HG03439 (cell line): ENCODE measurements at regions not wholly inside any gene's neighbourhood (a gene's known extent, or its start where the extent isn't known, plus 50 kb on each side); places are given as distances from the start of the nearest gene placed in this dataset.
"Not testable (repeated sequence)": the region's sequence is repeated elsewhere in the genome, so short reads cannot be mapped to it uniquely, and the experiment has no call there.

Experiments used
- ATAC-seq: cut with Tn5 transposase; IDR thresholded peaks from one replicate; pipeline ENCODE4 v1.9.1; 2021; ENCODE audit warnings: mild to moderate bottlenecking, moderate library complexity; ENCODE audit not compliant: unreplicated experiment

DNA sequence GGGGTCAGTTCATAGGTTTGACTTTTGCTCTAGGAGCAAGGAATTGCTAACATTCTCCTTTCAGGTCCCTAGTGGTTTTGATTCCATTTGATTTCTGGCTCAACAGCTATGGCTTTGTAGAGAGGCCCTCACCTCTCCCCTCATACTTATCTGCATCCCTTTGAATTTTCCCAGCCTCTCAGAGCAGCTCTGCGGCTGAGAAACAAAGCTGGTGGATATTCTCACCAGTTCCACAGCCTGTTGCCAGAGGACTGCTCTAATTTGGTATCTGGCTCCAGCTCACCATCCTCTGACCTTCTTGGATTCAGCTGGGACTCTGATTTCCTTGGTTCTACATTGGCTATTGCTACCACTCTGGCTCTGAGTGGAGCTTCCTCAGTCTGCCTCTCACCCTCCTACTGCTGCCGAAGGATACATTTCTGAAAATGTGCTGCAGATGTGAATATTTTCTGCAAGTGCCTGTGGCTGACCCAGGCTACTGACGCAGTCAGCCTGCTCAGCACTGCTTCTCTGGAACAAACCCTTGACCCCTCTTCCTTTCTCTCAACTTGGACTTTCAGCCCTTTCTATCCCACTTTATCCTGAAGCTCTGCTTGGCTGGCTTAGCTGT lies 110.9 kb upstream of the ENPEP start:
- no peak for ATAC-seq

- ATAC-seq = no peak
Observed at GRCh38 chr4:110361921-110362320, 114.0 kb upstream of the ENPEP start.

GRCh38 chr4:110359076-110359475 lies 116.9 kb upstream of the ENPEP start:
- no peak for ATAC-seq

GRCh38 chr4:110357521-110357920 lies 118.4 kb upstream of the ENPEP start:
- no peak for ATAC-seq

GRCh38 chr4:110354460-110354859 lies 121.5 kb upstream of the ENPEP start:
- no peak for ATAC-seq

DNA sequence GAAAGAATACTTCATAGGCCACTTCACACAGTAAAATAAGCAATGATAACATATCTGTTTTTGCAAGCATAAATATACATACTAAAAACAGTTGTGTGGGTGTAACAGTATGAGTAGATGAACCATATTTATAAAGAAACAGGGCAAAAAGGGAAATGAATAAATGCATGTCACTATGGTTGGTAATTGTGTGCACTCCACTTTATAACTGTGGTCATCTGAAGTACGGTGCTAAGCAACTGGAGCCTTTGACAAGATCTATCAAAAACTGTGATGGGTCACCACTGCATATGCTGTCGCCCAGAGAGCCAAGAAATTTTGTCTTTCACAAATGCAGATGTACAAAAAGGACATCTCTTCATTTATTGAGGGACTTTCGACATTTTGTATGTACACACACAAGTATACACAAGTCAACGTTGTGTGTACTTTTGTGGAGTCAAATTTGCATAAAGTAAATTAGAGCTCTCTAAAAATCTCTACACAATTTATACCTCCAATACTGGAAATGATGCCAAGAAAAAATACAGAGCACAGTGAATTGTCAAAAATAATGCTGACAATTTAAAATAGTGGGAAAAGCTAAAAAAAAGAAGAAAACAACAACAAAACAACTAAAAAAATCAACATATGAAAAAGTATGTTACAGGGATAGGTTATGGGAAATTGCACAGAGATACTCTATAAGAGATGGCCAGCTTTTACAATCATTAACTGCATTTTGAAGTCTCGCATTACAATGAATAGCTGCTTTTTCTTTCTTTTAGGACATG lies 123.1 kb upstream of the ENPEP start:
- no peak for ATAC-seq

DNA sequence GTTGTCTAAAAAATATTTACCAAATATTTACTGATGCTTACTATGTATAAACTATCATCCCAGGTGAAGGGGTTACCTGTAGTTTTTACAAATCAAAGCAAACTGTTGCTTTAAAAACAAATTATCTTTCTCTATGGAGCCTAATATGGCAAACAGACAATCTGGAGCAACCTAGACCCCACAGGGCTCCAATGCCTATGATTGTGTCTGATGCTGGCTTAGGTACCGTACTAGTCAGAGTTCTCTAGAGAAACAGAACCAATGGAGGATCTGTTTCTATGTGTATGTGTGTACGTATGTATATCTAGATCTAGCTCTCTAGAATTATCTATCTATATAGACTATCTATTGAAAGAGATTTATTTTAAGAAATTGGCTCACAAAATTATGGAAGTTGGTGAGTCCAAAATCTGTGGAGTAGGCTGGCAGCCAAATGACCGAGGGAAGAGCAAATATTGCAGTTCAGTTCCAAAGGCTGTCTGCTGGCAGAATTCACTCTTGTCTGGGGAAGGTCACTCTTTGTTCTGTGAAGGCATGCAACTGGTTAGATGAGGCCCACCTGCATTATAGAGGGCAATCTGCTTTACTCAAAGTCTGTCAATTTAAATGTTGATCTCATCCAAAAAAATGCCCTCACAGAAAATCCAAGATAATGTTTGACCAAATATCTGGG lies 127.1 kb upstream of the ENPEP start:
- ATAC-seq = no peak

DNA sequence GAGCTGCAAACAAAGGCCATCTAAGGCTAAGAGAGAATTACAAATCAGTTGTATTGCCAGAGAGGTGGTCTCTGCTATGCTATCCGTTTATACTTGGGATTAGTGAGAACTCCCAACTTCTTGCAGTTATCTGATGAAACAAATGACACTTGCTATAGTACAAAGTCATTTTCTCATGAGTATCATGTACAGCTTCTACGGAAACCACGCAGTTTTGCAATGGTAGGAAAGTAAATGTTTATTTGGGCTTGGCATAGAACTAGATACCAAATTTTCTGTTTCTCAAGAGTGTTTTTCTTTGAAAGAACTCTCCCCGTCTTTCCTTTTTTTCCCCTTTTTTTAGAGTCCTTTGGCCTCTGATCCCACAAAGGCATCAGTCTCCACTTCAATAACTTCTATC lies 128.2 kb upstream of the ENPEP start:
- no peak for ATAC-seq

- ATAC-seq = no peak
Observed at GRCh38 chr4:110344165-110344564, 131.8 kb upstream of the ENPEP start.

DNA sequence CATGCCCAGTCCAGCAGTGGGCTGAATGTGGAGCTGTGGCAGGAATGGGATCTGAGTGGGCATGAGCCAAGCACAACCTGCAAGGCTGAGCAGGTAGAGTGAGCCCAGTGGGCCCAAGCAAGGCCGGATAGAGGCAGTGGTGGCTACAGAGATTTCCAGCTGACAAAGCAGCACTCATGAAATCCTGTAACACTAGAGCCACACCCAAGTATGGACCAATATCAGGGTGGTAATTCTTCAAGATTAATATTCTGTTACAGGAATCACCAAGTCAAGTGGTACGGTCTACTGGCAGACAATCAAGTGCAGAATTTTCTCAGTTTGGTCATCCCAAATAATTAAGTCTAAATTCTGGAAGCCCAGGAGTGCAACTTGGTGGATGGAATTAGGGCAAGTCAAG lies 132.4 kb upstream of the ENPEP start:
- no peak for ATAC-seq

GRCh38 chr4:110341118-110341517 lies 134.8 kb upstream of the ENPEP start:
- not testable (repeated sequence) for ATAC-seq

DNA sequence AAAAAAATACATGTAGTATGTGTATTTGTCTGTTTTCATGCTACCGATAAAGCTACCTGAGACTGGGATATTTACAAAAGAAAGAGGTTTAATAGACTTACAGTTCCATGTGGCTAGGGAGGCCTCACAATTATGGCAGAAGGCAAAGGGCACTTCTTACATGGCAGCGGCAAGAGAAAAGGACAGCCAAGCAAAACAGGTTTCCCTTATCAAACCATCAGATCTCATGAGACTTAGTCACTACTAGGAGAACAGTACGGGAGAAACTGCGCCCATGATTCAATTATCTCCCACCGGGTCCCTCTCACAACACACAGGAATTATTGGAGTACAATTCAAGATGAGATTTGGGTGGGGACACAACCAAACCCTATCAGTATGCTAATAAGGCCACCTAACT lies 137.0 kb upstream of the ELOVL6 start:
- no peak for ATAC-seq

GRCh38 chr4:110332483-110332882 lies 134.1 kb upstream of the ELOVL6 start:
- no peak for ATAC-seq

DNA sequence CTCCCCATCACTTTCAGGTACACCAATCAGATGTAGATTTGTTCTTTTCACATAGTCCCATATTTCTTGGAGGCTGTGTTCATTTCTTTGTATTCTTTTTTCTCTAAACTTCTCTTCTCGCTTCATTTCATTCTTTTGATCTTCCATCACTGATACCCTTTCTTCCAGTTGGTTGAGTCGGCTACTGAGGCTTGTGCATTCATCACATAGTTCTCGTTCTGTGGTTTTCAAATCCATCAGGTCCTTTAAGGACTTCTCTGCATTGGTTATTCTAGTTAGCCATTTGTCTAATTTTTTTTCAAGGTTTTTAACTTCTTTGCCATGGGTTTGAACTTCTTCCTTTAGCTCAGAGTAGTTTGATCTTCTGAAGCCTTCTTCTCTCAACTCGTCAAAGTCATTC lies 128.0 kb upstream of the ELOVL6 start:
- not testable (repeated sequence) for ATAC-seq

- peak; percentile 62 for ATAC-seq
Observed at GRCh38 chr4:110310795-110311194, 112.4 kb upstream of the ELOVL6 start.

- no peak for ATAC-seq
Observed at GRCh38 chr4:110309675-110310074, 111.3 kb upstream of the ELOVL6 start.

DNA sequence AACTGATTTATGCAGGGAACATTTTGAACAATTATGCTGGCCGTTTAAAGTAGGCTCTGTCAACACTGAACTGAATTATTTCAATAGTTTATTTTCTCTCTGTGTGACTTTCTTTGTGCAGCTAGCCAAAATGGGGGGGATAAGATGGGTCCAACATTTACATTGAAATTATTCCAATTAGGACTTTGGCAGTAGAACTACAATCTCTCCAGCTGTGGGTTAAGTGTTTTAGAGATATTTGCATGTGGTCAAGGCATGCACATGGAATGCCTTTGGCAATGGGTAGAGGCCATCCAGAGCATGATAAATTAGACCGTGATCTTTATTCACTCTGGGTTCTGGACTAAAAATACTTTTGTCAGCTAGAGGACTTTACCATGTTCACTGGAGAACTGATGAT lies 107.9 kb upstream of the ELOVL6 start:
- ATAC-seq = no peak

DNA sequence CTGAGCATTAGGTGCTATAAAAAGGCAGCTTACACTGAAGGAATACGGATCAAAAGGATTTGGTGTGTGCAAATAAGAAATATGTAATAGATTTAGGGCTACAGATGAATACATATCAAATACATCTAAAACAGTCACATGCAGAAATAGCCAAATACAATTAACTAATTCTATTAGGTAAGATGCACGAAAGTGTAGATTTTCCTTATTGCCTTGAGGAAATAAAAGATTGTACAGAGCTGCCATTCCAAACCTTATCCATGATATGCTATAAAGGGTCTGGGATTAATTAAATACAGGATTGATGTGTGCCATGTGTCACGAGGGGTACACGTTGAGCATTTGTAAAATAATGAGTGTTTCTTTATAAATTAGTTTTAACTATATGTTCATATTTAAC lies 107.0 kb upstream of the ELOVL6 start:
- ATAC-seq = no peak

- peak; percentile 92 for ATAC-seq
Observed at GRCh38 chr4:110296892-110297291, 98.5 kb upstream of the ELOVL6 start.

GRCh38 chr4:110294165-110294564 lies 95.8 kb upstream of the ELOVL6 start:
- no peak for ATAC-seq

DNA sequence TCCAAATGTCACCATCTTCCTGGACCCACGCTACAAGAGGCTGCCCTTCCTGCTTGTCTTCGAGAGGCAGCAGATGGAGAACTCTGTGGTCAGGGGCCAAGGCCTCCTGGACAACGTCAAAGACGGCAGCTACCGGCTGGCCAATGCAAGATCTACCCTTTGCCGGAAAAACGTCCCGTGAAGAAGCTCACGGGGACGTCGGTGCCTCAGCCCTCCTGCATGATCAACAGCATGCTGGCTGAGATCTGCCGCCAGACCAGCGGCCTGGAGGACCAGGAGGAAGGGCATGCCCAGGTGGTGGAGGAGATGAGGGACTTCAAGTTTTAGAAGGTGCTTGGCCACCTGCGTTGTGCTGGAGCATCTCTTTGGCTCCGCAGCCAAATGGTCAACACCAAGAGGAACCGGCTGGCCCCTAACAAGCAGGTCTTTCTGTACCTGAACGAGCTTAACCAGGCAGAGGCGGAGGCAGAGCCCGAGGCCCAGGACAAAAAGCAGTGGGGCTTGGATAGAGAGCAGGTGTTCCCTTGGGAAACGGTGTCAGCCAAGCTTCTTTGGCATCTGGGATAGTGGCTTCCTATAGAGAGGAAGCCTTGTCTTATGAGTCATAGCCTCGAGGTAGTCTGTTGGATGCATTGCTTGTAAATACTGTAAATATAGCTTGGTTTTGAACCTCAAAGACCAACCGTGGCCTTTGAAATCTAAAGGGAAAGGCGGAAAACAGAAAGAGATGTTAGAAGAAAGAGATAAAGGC lies 94.8 kb upstream of the ELOVL6 start:
- ATAC-seq = no peak
